ENCODE measurements at regions not wholly inside any gene's neighbourhood (a gene's known extent, or its start where the extent isn't known, plus 50 kb on each side); places are given as distances from the start of the nearest gene placed in this dataset.

GRCh38 chr7:130921391-130922180 lies 187.6 kb upstream of the KLF14 start:
- peaks cover 36% of the 10 kb centered on the region for H3K36me3 Mint-ChIP-seq

DNA sequence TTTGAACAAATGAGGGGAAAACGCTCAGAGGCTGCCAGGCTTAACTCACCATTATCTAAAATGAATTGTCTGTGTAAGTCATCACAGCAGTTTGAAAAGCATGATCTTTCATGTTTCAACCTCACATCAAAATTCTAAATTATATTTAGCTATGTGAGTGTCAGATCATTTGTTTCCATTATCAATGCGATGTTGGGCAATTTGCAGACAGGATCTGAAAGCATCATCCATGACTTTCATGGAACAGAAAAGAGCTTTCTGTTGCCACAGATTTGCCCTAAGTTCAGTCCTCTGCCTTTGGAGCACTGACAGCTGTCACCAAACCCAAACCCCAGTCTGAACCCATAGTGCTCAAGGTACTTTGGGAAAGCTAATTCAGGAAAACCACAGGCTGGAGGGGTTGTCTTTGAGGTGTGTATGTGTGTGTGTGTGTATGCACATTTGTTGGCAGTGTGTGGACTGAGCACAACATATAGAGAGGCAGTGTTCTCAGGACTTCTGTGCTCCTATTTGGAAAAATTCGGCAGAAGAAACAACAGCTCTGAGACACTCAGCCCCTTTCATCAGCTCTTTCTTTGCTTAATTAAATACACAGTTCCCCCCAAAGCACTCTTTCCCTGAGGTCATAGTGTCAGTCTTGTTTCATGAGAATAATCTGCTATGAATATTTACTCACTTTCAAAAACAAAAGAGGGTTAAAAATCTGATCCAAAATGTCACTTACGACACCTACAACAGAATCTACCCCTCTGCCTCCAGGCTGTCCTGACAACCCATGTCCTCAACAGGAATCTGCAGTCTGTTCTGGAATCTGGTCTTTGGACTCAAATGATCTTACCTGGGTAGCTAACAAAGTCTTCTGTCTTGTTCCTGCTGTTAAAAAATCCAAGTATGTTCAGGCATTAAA lies 188.5 kb upstream of the KLF14 start:
- H3K9me3 Mint-ChIP-seq: no peaks in the 10 kb centered on the region
- peaks cover 73 to 74% of the 10 kb centered on the region in 2 donors for H3K4me1 Mint-ChIP-seq (ENCODE audit: low read depth in 2 of 2)
- peaks cover 36% of the 10 kb centered on the region for H3K36me3 Mint-ChIP-seq
- DNase-seq (ENCODE audit: low spot score) (no peak), ATAC-seq (no peak)
- H3K27ac Mint-ChIP-seq: peak overlapping the region; percentile 55 to 74
- peak overlapping the region; percentile 17 for H3K4me3 Mint-ChIP-seq
- H3K27me3 Mint-ChIP-seq: no peaks in the 10 kb centered on the region

More at GRCh38 chr7:130921391-130922180, 187.6 kb upstream of the KLF14 start:
- DNase-seq (ENCODE audit: low spot score) (no peak), ATAC-seq (no peak)
- Mint-ChIP-seq H3K4me3 (no peak overlapping the region), H3K4me1 (ENCODE audit: low read depth in 2 of 2) (peaks cover 69 to 76% of the 10 kb centered on the region in 2 donors), H3K9me3 (no peaks in the 10 kb centered on the region), H3K27me3 (no peaks in the 10 kb centered on the region), H3K27ac (peak overlapping the region in 1 of 2 donors; percentile 94)

- DNase-seq (ENCODE audit: low spot score) (no peak), ATAC-seq (no peak)
- Mint-ChIP-seq H3K4me3 (no peak overlapping the region), H3K27ac (peak overlapping the region; percentile 55 to 74), H3K9me3 (no peaks in the 10 kb centered on the region), H3K36me3 (peaks cover 32% of the 10 kb centered on the region), H3K27me3 (no peaks in the 10 kb centered on the region), H3K4me1 (ENCODE audit: low read depth in 2 of 2) (peaks cover 74% of the 10 kb centered on the region in 2 donors)
These were observed 189.4 kb upstream of the KLF14 start for GRCh38 chr7:130923365-130923764.

DNA sequence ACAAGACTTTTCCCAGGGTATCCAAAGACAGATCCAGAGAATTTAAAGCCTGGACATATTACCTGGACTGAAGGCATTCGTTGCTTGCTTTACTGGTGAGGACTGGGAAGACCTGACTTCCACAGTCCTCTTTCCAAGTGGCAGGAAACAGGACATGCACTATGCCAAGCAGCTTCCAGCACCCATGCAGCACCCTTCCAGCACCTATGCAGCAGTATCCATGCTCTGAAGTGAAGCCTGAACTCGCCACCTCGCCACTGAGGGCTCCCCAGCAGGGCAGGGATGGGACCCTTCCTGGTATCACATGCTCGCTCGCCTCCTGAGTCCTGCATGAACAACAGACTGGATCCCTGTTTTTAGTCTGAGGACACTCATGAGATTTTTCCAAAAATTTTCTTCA lies 189.9 kb upstream of the KLF14 start:
- Mint-ChIP-seq H3K36me3 (peaks cover 31% of the 10 kb centered on the region), H3K9me3 (no peaks in the 10 kb centered on the region), H3K27ac (peak overlapping the region in 1 of 2 donors; percentile 84), H3K27me3 (no peaks in the 10 kb centered on the region), H3K4me3 (no peak overlapping the region), H3K4me1 (ENCODE audit: low read depth in 2 of 2) (peaks cover 69 to 72% of the 10 kb centered on the region in 2 donors)
- ATAC-seq (no peak), DNase-seq (ENCODE audit: low spot score) (no peak)

GRCh38 chr7:130925136-130925794 lies 191.3 kb upstream of the KLF14 start:
- DNase-seq (ENCODE audit: low spot score) (no peak), ATAC-seq (no peak)
- H3K4me3 Mint-ChIP-seq: peak overlapping the region; percentile 47
- peak overlapping the region; percentile 81 to 84 for H3K27ac Mint-ChIP-seq
- peaks cover 30% of the 10 kb centered on the region for H3K36me3 Mint-ChIP-seq
- no peaks in the 10 kb centered on the region for H3K27me3 Mint-ChIP-seq
- no peaks in the 10 kb centered on the region for H3K9me3 Mint-ChIP-seq
- H3K4me1 Mint-ChIP-seq (ENCODE audit: low read depth in 2 of 2): peaks cover 63 to 70% of the 10 kb centered on the region in 2 donors

DNA sequence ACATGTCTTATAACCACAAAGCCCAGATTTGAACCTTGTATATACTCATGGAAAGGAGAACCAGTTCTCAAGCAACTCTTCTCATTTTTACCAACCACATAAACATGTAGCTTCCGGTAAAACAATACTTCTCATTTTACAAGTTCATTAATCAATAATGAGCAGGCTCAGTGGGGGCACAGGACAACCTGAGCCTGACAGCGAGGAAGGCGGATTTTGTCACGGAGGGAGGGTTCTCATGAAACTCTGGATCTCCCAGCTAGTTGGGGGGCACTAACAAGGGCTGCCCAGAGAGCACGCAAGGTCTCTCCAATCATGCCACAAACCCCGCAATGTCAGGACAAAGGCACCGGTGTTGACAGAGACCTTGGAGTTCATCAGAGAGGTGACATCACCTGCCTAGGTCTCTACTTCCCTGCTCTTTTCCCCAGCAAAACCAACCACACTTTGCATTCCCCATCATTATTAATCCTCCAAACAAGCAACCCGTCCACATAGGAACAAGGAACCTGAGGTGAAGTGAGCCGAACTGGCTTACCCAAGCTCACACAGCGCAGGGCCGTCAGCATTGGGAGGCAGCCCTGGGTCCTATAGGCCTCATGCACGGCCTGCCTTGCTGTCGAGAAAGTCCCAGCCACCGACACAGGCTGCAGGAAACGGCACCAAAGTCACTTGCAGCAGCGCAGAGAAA lies 192.1 kb upstream of the KLF14 start:
- DNase-seq (ENCODE audit: low spot score) (no peak), ATAC-seq (peak; percentile 73 to 80)
- Mint-ChIP-seq H3K4me3 (peak overlapping the region; percentile 47), H3K27me3 (no peaks in the 10 kb centered on the region), H3K4me1 (ENCODE audit: low read depth in 2 of 2) (peaks cover 63 to 68% of the 10 kb centered on the region in 2 donors), H3K27ac (peak overlapping the region; percentile 81 to 84), H3K9me3 (no peaks in the 10 kb centered on the region), H3K36me3 (peaks cover 29% of the 10 kb centered on the region)

DNA sequence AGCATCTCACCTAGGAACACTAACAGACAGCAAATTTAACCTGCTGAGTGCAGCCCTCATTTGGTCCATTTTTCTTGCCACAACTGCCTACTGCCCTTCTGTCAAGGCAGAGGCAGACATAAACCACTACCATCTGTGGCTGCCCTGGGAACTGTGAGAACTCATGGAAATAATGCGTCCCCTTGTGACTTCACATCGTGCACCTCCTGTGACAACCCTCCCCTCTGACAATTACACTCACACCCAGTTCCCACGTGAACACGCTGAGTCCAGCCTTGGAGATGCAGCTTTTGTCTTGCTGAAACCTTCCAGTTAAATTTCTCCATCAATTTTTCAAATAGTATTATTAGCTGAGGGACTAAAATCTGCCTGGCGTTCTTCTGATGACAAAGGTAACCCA lies 193.1 kb upstream of the KLF14 start:
- DNase-seq (ENCODE audit: low spot score) (no peak), ATAC-seq (peak in 1 of 2 donors; percentile 23)
- H3K36me3 Mint-ChIP-seq: peaks cover 29% of the 10 kb centered on the region
- H3K4me3 Mint-ChIP-seq: peak overlapping the region; percentile 61
- H3K4me1 Mint-ChIP-seq (ENCODE audit: low read depth in 2 of 2): peaks cover 67 to 68% of the 10 kb centered on the region in 2 donors
- no peaks in the 10 kb centered on the region for H3K27me3 Mint-ChIP-seq
- peak overlapping the region; percentile 81 to 84 for H3K27ac Mint-ChIP-seq
- no peaks in the 10 kb centered on the region for H3K9me3 Mint-ChIP-seq

DNA sequence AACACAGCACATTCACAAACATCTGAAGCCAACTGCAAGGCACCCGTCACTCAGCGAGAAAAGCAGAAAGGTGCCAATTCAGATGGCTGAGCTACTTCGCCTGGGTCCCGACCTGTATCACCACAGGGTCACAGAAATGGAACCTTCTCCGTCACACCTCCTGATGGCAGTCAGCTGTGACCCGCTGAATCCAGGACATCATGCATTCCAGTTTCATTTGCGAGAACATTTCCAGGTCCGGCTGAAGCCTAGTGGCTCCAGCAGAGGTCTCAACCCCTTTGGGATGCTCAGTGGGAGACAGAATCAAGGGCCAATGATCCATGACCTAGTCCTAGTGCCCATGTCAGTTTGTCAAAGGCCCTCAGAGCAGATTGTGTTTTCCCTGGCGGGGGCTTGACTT lies 193.6 kb upstream of the KLF14 start:
- H3K36me3 Mint-ChIP-seq: peaks cover 29% of the 10 kb centered on the region
- no peak for DNase-seq (ENCODE audit: low spot score)
- H3K4me3 Mint-ChIP-seq: peak overlapping the region; percentile 61
- no peaks in the 10 kb centered on the region for H3K9me3 Mint-ChIP-seq
- no peak for ATAC-seq
- no peaks in the 10 kb centered on the region for H3K27me3 Mint-ChIP-seq
- peak overlapping the region; percentile 81 to 84 for H3K27ac Mint-ChIP-seq
- H3K4me1 Mint-ChIP-seq (ENCODE audit: low read depth in 2 of 2): peaks cover 65 to 66% of the 10 kb centered on the region in 2 donors

DNA sequence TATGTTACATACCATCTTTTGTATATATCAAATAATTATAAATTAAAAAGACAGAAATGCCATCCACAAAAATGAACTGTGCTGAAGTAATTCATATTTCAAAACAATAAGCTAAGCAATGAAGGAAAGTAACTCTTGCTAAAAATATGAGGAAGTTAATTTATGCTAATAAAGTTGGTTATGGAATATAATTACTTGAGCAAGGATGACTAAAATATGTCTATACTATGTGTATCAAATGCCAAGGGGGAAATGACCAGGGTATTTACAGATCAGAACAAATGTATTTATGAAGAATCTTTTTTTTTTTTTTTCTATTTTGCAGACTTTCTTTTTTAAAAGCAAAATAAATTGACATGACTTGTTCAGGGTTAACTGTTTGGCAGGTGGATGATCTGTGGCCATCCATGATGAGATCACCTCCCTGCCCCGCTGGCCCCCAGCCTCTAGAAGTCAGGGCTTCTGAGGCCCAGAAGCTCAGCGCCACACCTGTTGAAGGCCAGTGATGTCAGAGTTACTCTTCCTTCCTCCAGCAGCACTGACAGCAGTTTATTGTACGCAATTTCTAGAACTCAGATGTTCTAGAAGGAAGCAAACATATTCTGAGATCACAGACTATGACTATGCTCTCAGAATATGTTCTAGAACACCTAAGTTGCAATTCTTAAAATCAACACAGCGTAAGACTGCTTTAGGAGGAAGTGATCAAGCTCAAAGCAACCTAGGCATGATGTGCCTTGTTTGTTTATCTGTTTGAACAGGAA lies 196.1 kb upstream of the KLF14 start:
- H3K4me3 Mint-ChIP-seq: no peak overlapping the region
- no peak for DNase-seq (ENCODE audit: low spot score)
- ATAC-seq: no peak
- peak overlapping the region; percentile 38 to 66 for H3K27ac Mint-ChIP-seq
- peaks cover 67 to 69% of the 10 kb centered on the region in 2 donors for H3K4me1 Mint-ChIP-seq (ENCODE audit: low read depth in 2 of 2)
- no peaks in the 10 kb centered on the region for H3K27me3 Mint-ChIP-seq
- peaks cover 43% of the 10 kb centered on the region for H3K36me3 Mint-ChIP-seq
- H3K9me3 Mint-ChIP-seq: no peaks in the 10 kb centered on the region

DNA sequence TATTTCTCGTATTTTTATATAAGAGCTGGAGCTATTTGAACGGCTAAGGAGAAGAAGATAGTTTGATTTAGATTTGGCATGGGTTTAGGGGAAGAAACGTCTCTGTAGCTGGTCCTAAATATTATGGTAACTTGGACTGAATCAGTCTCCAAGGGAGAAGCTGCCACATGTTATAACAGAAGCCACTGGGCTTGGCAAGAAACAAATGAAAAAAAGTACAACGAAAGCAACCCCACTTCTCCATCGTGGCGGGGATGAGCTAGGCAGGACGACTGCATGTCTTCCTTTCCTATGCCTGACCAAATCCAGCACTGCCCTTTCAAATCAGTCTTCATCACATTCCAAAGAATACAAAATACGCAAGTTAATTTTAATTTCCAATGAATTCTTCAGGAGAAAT lies 196.7 kb upstream of the KLF14 start:
- peaks cover 67% of the 10 kb centered on the region in 2 donors for H3K4me1 Mint-ChIP-seq (ENCODE audit: low read depth in 2 of 2)
- no peak for DNase-seq (ENCODE audit: low spot score)
- ATAC-seq: no peak
- peak overlapping the region; percentile 38 to 66 for H3K27ac Mint-ChIP-seq
- no peaks in the 10 kb centered on the region for H3K9me3 Mint-ChIP-seq
- peaks cover 44% of the 10 kb centered on the region for H3K36me3 Mint-ChIP-seq
- no peaks in the 10 kb centered on the region for H3K27me3 Mint-ChIP-seq
- no peak overlapping the region for H3K4me3 Mint-ChIP-seq

DNA sequence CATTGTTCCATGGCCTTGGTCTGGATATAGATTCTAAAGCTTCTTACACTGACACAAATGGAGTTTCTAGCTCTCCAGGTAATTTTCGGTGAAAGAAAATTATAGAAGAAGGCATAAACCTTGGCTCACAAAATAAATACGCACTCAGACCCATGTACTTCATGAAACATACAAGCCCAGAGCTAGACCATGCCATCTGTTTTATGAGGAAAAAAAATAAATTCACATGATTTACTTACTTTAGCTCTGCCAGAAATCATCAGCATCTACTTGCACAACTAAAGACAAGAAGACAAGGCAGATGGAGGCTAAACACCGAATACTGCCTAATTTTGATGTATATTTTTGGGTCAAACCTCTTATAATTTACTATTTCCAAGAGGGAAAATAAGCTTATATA lies 197.4 kb upstream of the KLF14 start:
- Mint-ChIP-seq H3K27ac (peak overlapping the region in 1 of 2 donors; percentile 66), H3K4me1 (ENCODE audit: low read depth in 2 of 2) (peaks cover 64 to 66% of the 10 kb centered on the region in 2 donors), H3K9me3 (no peaks in the 10 kb centered on the region), H3K4me3 (no peak overlapping the region), H3K27me3 (no peaks in the 10 kb centered on the region), H3K36me3 (peaks cover 46% of the 10 kb centered on the region)
- DNase-seq (ENCODE audit: low spot score) (no peak), ATAC-seq (no peak)

- Mint-ChIP-seq H3K27ac (peak overlapping the region in 1 of 2 donors; percentile 43), H3K9me3 (no peaks in the 10 kb centered on the region), H3K27me3 (no peaks in the 10 kb centered on the region), H3K4me3 (no peak overlapping the region), H3K4me1 (ENCODE audit: low read depth in 2 of 2) (peaks cover 67 to 68% of the 10 kb centered on the region in 2 donors), H3K36me3 (peaks cover 53% of the 10 kb centered on the region)
- no peak for ATAC-seq
- no peak for DNase-seq (ENCODE audit: low spot score)
These were observed 198.1 kb upstream of the KLF14 start for GRCh38 chr7:130932088-130932487.
